OCI-LY7 (cell line): ENCODE measurements at regions not wholly inside any gene's neighbourhood (a gene's known extent, or its start where the extent isn't known, plus 50 kb on each side); places are given as distances from the start of the nearest gene placed in this dataset.

Experiments
- BruUV-seq: library from RNA; stranded (reverse); fragments of 400-500 nt; replicated peaks from 2 replicates; lab custom pipeline; 2021; lab: Mats Ljungman, UMichigan
- CTCF ChIA-PET: fragments of 300-600 bp; sonication (Branson Sonifier 250); formaldehyde crosslinking; loops from one replicate; lab custom pipeline; 2022; ENCODE audit warnings: antibody characterized with exemption; ENCODE audit not compliant: unreplicated experiment; lab: Charles Lee
- POLR2A ChIA-PET: fragments of 300-600 bp; sonication (Branson Sonifier 250); formaldehyde crosslinking; loops from one replicate; lab custom pipeline; 2022; ENCODE audit warnings: antibody characterized with exemption; lab: Charles Lee
- DNase-seq: peaks from one replicate; pipeline ENCODE4 v3.0.0-alpha.2; 2015; ENCODE audit warnings: low spot score
- H2AFZ ChIP-seq: fragments of 200-600 bp; sonication (generic), shearing (Covaris generic); 2 replicates; pipeline ENCODE4 v1.6.1; 2014; ENCODE audit warnings: mild to moderate bottlenecking, antibody characterized with exemption, low read length, moderate library complexity
- H3K27ac ChIP-seq: fragments of 200-600 bp; sonication (generic); 2 replicates; pipeline ENCODE4 v1.5.1; 2014; ENCODE audit warnings: mixed run types, low read depth, mild to moderate bottlenecking, moderate library complexity, low read length, inconsistent platforms; ENCODE audit not compliant: poor library complexity, severe bottlenecking
- H3K36me3 ChIP-seq: fragments of 200-600 bp; sonication (generic); 2 replicates; pipeline ENCODE4 v1.6.1; 2014; ENCODE audit warnings: mild to moderate bottlenecking, antibody characterized with exemption, low read length, moderate library complexity, mixed read lengths; ENCODE audit not compliant: insufficient read depth
- H3K4me1 ChIP-seq: fragments of 200-600 bp; sonication (generic); 2 replicates; pipeline ENCODE4 v1.5.1; 2014; ENCODE audit warnings: mild to moderate bottlenecking, low read length; ENCODE audit not compliant: insufficient read depth, poor library complexity, severe bottlenecking
- H3K4me2 ChIP-seq: fragments of 200-600 bp; sonication (generic); 2 replicates; pipeline ENCODE4 v1.6.1; 2014; ENCODE audit warnings: mild to moderate bottlenecking, low read length
- H3K4me3 ChIP-seq: fragments of 200-600 bp; sonication (generic); 2 replicates; pipeline ENCODE4 v1.5.1; 2014; ENCODE audit warnings: mild to moderate bottlenecking, low read depth, low read length; ENCODE audit not compliant: poor library complexity, severe bottlenecking
- H3K79me2 ChIP-seq: fragments of 200-600 bp; sonication (generic); 2 replicates; pipeline ENCODE4 v1.6.1; 2016; ENCODE audit warnings: low read depth, mild to moderate bottlenecking, low read length, moderate library complexity, mixed read lengths; ENCODE audit not compliant: insufficient read depth
- H3K9me2 ChIP-seq: fragments of 200-600 bp; sonication (generic); 2 replicates; pipeline ENCODE4 v1.6.1; 2016; ENCODE audit warnings: mild to moderate bottlenecking, low read length, mixed read lengths; ENCODE audit not compliant: insufficient read depth
- H3K9me3 ChIP-seq: fragments of 200-600 bp; sonication (generic); 2 replicates; pipeline ENCODE4 v1.6.1; 2014; ENCODE audit warnings: mild to moderate bottlenecking, mixed run types, low read length, mixed read lengths
- H4K20me1 ChIP-seq: fragments of 200-600 bp; sonication (generic); 2 replicates; pipeline ENCODE4 v1.6.1; 2014; ENCODE audit warnings: mild to moderate bottlenecking, antibody characterized with exemption, low read length, moderate library complexity, mixed read lengths; ENCODE audit not compliant: insufficient read depth
- EZH2phosphoT487 ChIP-seq: fragments of 200-600 bp; sonication (generic); IDR thresholded peaks from 2 replicates; pipeline ENCODE4 v1.6.1; 2018; ENCODE audit warnings: low read depth, borderline replicate concordance, mild to moderate bottlenecking, mixed run types, antibody characterized with exemption, low read length, moderate library complexity, mixed read lengths
- intact Hi-C: fragments of 100-400 bp; cut with micrococcal nuclease; formaldehyde crosslinking; loops from one replicate; pipeline ENCODE4 v1.10.0; 2022; ENCODE audit not compliant: unreplicated experiment

DNA sequence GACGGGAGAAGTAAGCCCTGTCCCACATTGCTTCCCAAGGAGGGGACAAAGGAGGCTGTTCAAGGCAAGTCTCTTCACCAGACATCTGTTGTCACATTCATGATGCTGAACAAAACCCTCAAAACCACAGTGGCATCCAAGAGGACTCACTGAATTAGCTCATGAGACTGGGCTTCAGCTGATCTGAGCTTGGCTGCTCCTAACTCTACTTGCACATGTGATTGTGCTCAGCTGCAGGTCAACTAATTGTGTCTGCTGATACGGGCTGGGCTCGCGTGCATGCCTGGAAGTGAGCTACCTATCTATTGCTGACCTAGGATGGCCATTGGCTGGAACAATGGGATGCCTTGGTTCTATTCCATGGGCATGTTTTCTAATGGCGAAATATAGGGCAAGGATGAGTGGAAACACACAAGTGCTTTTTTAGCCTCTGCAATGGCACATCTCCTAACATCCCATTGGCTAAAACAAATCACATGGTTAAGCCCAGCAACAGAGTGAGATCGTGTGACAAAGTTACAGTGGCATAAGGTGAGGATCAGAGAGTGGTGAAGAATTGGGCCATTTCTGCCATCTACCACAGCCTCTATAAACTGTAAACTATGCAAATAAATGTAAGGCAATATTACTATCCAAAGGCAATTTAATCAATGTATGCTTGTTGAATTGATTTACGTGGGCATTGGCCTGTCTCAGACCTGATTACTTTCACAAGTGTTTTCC lies 52.9 kb upstream of the CAPN13 start:
- POLR2A ChIA-PET = interaction anchor here (0.6 to 0.9 kb wide), 2 partner anchors 306 to 312 kb away, joined by 3 read pairs; no protein-coding TSS in a partner anchor
- H3K27ac ChIP-seq = no peak overlapping the region
- no peak for TF ChIP-seq EZH2phosphoT487
- intact Hi-C loops = no loop called here
- H3K9me2 ChIP-seq = no peaks in the 10 kb centered on the region
- no peak overlapping the region for H2AFZ ChIP-seq
- H3K4me1 ChIP-seq = peaks cover 4% of the 10 kb centered on the region
- no peaks in the 10 kb centered on the region for H3K36me3 ChIP-seq
- H3K4me2 ChIP-seq = no peak overlapping the region
- no peaks in the 10 kb centered on the region for H4K20me1 ChIP-seq
- no peak for DNase-seq
- H3K4me3 ChIP-seq = no peak overlapping the region
- no peaks in the 10 kb centered on the region for H3K9me3 ChIP-seq
- BruUV-seq = no TSS peak
- CTCF ChIA-PET = interaction anchor here (0.6 to 2.9 kb wide), 2 partner anchors 310 to 385 kb away, joined by 3 to 10 read pairs; no protein-coding TSS in a partner anchor
- H3K79me2 ChIP-seq = no peaks in the 10 kb centered on the region
